Neural progenitor cell (in vitro differentiated cells): ENCODE measurements at regions not wholly inside any gene's neighbourhood (a gene's known extent, or its start where the extent isn't known, plus 50 kb on each side); places are given as distances from the start of the nearest gene placed in this dataset.

Experiments used
- DNase-seq: peaks from one replicate; pipeline ENCODE4 v3.0.0-alpha.2; 2016; ENCODE audit warnings: low spot score
- H2AFZ ChIP-seq: fragments of 200-600 bp; sonication (generic); replicated peaks from 2 replicates; pipeline ENCODE4 v1.6.1; 2016; ENCODE audit warnings: antibody characterized with exemption
- H3F3A ChIP-seq: fragments of 200-600 bp; sonication (generic); 2 replicates; pipeline ENCODE4 v1.6.1; 2016; ENCODE audit warnings: antibody characterized with exemption, low read depth
- H3K27ac ChIP-seq: fragments of 200-600 bp; sonication (generic); 2 replicates; pipeline ENCODE4 v1.5.1; 2016; ENCODE audit warnings: mild to moderate bottlenecking
- H3K27me3 ChIP-seq: fragments of 200-600 bp; sonication (generic); 2 replicates; pipeline ENCODE4 v1.6.1; 2016; ENCODE audit warnings: mild to moderate bottlenecking, moderate library complexity
- H3K36me3 ChIP-seq: fragments of 200-600 bp; sonication (generic); 2 replicates; pipeline ENCODE4 v1.5.1; 2016
- H3K4me1 ChIP-seq: fragments of 200-600 bp; sonication (generic); 2 replicates; pipeline ENCODE4 v1.6.1; 2016; ENCODE audit warnings: mixed run types
- H3K4me2 ChIP-seq: fragments of 200-600 bp; sonication (generic); 2 replicates; pipeline ENCODE4 v1.6.1; 2016
- H3K4me3 ChIP-seq: fragments of 200-600 bp; sonication (generic); 2 replicates; pipeline ENCODE4 v1.5.1; 2016
- H3K79me2 ChIP-seq: fragments of 200-600 bp; sonication (generic); 2 replicates; pipeline ENCODE4 v1.6.1; 2016; ENCODE audit warnings: low read depth
- H3K9ac ChIP-seq: fragments of 200-600 bp; sonication (generic); 2 replicates; pipeline ENCODE4 v1.6.1; 2016
- H3K9me3 ChIP-seq: fragments of 200-600 bp; sonication (generic); 2 replicates; pipeline ENCODE4 v1.5.1; 2016; ENCODE audit warnings: low read depth
- H4K20me1 ChIP-seq: fragments of 200-600 bp; sonication (generic); 2 replicates; pipeline ENCODE4 v1.6.1; 2016; ENCODE audit warnings: low read depth
- H3K27ac Mint-ChIP-seq: 3 replicates; pipeline ENCODE4 v1.8.0; 2021; ENCODE audit warnings: mixed read lengths
- H3K27me3 Mint-ChIP-seq: 2 replicates; pipeline ENCODE4 v1.8.0; 2022; ENCODE audit warnings: low read depth, mild to moderate bottlenecking, inconsistent platforms, moderate library complexity, mixed read lengths; ENCODE audit not compliant: insufficient read depth
- H3K36me3 Mint-ChIP-seq: 3 replicates; pipeline ENCODE4 v1.8.0; 2021; ENCODE audit warnings: mixed read lengths
- H3K4me1 Mint-ChIP-seq: 3 replicates; pipeline ENCODE4 v1.8.0; 2021; ENCODE audit warnings: mixed read lengths
- H3K4me3 Mint-ChIP-seq: 3 replicates; pipeline ENCODE4 v1.8.0; 2021; ENCODE audit warnings: mild to moderate bottlenecking, moderate library complexity, mixed read lengths
- H3K9me3 Mint-ChIP-seq: 3 replicates; pipeline ENCODE4 v1.8.0; 2020; ENCODE audit warnings: mixed read lengths
- CTCF ChIP-seq: fragments of 200-600 bp; sonication (generic); IDR thresholded peaks from 2 replicates; pipeline ENCODE4 v1.5.1; 2017; ENCODE audit warnings: antibody characterized with exemption, mild to moderate bottlenecking
- EZH2 ChIP-seq: fragments of 200-600 bp; sonication (generic); IDR thresholded peaks from 2 replicates; pipeline ENCODE4 v1.6.1; 2017; ENCODE audit warnings: antibody characterized with exemption, mild to moderate bottlenecking, moderate library complexity
- EZH2phosphoT487 ChIP-seq: fragments of 200-600 bp; sonication (generic); IDR thresholded peaks from 2 replicates; pipeline ENCODE4 v1.6.1; 2017; ENCODE audit warnings: antibody characterized with exemption

- TF ChIP-seq EZH2 (no peak), CTCF (no peak), EZH2phosphoT487 (no peak)
- H3K4me1 Mint-ChIP-seq: no peaks in the 10 kb centered on the region
- H3K27ac Mint-ChIP-seq: no peak overlapping the region
- Histone ChIP-seq H3K36me3 (no peaks in the 10 kb centered on the region), H3K79me2 (no peaks in the 10 kb centered on the region), H3K4me1 (no peaks in the 10 kb centered on the region), H4K20me1 (no peaks in the 10 kb centered on the region), H3K9ac (no peak overlapping the region), H3K9me3 (no peaks in the 10 kb centered on the region), H3K4me2 (no peak overlapping the region), H2AFZ (no peak overlapping the region), H3K27me3 (no peaks in the 10 kb centered on the region), H3K27ac (no peak overlapping the region), H3K4me3 (no peak overlapping the region), H3F3A (no peaks in the 10 kb centered on the region)
- H3K9me3 Mint-ChIP-seq: no peaks in the 10 kb centered on the region
- H3K27me3 Mint-ChIP-seq: peaks cover 5% of the 10 kb centered on the region
- no peak overlapping the region for H3K4me3 Mint-ChIP-seq
- DNase-seq: no peak
- H3K36me3 Mint-ChIP-seq: no peaks in the 10 kb centered on the region
Observed at GRCh38 chr3:44173263-44173662, 68.4 kb upstream of the TOPAZ1 start.

- Histone ChIP-seq H3K4me2 (no peak overlapping the region), H2AFZ (no peak overlapping the region), H3F3A (no peaks in the 10 kb centered on the region), H3K27ac (no peak overlapping the region), H3K4me3 (no peak overlapping the region), H3K36me3 (no peaks in the 10 kb centered on the region), H4K20me1 (no peaks in the 10 kb centered on the region), H3K9me3 (no peaks in the 10 kb centered on the region), H3K27me3 (no peaks in the 10 kb centered on the region), H3K79me2 (no peaks in the 10 kb centered on the region), H3K9ac (no peak overlapping the region), H3K4me1 (no peaks in the 10 kb centered on the region)
- H3K4me1 Mint-ChIP-seq: no peaks in the 10 kb centered on the region
- no peaks in the 10 kb centered on the region for H3K9me3 Mint-ChIP-seq
- no peak for TF ChIP-seq EZH2phosphoT487
- no peak for TF ChIP-seq CTCF
- no peak for TF ChIP-seq EZH2
- H3K36me3 Mint-ChIP-seq: no peaks in the 10 kb centered on the region
- no peak overlapping the region for H3K4me3 Mint-ChIP-seq
- DNase-seq: no peak
- H3K27ac Mint-ChIP-seq: no peak overlapping the region
- peaks cover 5% of the 10 kb centered on the region for H3K27me3 Mint-ChIP-seq
Observed at GRCh38 chr3:44175070-44175469, 66.6 kb upstream of the TOPAZ1 start.

GRCh38 chr3:44179246-44179645 is 62.4 kb upstream of the TOPAZ1 start:
- no peaks in the 10 kb centered on the region for H3K36me3 Mint-ChIP-seq
- Histone ChIP-seq H3F3A (peaks cover 8% of the 10 kb centered on the region), H3K4me1 (peaks cover 5% of the 10 kb centered on the region), H3K79me2 (no peaks in the 10 kb centered on the region), H3K9me3 (no peaks in the 10 kb centered on the region), H3K36me3 (no peaks in the 10 kb centered on the region), H3K27me3 (no peaks in the 10 kb centered on the region), H2AFZ (no peak overlapping the region), H3K4me2 (no peak overlapping the region), H3K4me3 (no peak overlapping the region), H3K27ac (no peak overlapping the region), H3K9ac (no peak overlapping the region), H4K20me1 (no peaks in the 10 kb centered on the region)
- TF ChIP-seq EZH2: no peak
- TF ChIP-seq EZH2phosphoT487: no peak
- no peak for TF ChIP-seq CTCF
- peaks cover 6% of the 10 kb centered on the region for H3K27me3 Mint-ChIP-seq
- peaks cover 10% of the 10 kb centered on the region for H3K4me1 Mint-ChIP-seq
- H3K4me3 Mint-ChIP-seq: no peak overlapping the region
- DNase-seq: no peak
- no peak overlapping the region for H3K27ac Mint-ChIP-seq
- H3K9me3 Mint-ChIP-seq: no peaks in the 10 kb centered on the region
